ENCODE measurements at regions not wholly inside any gene's neighbourhood (a gene's known extent, or its start where the extent isn't known, plus 50 kb on each side); places are given as distances from the start of the nearest gene placed in this dataset.

DNA sequence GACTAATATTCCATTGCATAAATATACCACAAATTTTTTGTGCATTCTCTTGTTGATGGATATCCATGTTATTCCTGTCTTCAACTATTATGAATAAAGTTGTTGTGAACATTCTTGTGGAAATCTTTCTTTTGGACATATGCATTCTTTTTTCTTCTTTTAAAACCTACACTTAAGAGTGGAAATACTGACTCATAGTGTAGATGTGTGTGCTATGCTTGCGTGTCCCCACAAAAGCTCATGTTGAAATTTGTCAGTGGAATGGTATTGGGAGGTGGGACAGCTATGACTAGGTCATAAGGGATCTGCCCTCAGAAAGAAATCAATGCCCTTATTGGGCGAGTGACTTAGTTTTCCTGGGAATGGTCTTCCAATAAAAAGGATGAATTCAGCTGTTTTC is 203.6 kb upstream of the PRSS58 start (continued):
- TF ChIP-seq, protein P1, sequence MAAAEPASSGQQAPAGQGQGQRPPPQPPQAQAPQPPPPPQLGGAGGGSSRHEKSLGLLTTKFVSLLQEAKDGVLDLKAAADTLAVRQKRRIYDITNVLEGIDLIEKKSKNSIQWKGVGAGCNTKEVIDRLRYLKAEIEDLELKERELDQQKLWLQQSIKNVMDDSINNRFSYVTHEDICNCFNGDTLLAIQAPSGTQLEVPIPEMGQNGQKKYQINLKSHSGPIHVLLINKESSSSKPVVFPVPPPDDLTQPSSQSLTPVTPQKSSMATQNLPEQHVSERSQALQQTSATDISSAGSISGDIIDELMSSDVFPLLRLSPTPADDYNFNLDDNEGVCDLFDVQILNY (CRISPR knock-in tag; IDR thresholded peaks at IDR 0.05) = no peak
- TF ChIP-seq TP53 (CRISPR knock-in tag; IDR thresholded peaks at IDR 0.05) = no peak
- no peak for TF ChIP-seq HMGA2 (CRISPR knock-in tag; IDR thresholded peaks at IDR 0.05)
- TF ChIP-seq ZNF423 (CRISPR knock-in tag; IDR thresholded peaks at IDR 0.05) = no peak
- TF ChIP-seq, protein P2, sequence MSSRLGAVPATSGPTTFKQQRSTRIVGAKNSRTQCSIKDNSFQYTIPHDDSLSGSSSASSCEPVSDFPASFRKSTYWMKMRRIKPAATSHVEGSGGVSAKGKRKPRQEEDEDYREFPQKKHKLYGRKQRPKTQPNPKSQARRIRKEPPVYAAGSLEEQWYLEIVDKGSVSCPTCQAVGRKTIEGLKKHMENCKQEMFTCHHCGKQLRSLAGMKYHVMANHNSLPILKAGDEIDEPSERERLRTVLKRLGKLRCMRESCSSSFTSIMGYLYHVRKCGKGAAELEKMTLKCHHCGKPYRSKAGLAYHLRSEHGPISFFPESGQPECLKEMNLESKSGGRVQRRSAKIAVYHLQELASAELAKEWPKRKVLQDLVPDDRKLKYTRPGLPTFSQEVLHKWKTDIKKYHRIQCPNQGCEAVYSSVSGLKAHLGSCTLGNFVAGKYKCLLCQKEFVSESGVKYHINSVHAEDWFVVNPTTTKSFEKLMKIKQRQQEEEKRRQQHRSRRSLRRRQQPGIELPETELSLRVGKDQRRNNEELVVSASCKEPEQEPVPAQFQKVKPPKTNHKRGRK (CRISPR knock-in tag; IDR thresholded peaks at IDR 0.05; ENCODE audit: borderline replicate concordance) = no peak
- TF ChIP-seq, protein P3, sequence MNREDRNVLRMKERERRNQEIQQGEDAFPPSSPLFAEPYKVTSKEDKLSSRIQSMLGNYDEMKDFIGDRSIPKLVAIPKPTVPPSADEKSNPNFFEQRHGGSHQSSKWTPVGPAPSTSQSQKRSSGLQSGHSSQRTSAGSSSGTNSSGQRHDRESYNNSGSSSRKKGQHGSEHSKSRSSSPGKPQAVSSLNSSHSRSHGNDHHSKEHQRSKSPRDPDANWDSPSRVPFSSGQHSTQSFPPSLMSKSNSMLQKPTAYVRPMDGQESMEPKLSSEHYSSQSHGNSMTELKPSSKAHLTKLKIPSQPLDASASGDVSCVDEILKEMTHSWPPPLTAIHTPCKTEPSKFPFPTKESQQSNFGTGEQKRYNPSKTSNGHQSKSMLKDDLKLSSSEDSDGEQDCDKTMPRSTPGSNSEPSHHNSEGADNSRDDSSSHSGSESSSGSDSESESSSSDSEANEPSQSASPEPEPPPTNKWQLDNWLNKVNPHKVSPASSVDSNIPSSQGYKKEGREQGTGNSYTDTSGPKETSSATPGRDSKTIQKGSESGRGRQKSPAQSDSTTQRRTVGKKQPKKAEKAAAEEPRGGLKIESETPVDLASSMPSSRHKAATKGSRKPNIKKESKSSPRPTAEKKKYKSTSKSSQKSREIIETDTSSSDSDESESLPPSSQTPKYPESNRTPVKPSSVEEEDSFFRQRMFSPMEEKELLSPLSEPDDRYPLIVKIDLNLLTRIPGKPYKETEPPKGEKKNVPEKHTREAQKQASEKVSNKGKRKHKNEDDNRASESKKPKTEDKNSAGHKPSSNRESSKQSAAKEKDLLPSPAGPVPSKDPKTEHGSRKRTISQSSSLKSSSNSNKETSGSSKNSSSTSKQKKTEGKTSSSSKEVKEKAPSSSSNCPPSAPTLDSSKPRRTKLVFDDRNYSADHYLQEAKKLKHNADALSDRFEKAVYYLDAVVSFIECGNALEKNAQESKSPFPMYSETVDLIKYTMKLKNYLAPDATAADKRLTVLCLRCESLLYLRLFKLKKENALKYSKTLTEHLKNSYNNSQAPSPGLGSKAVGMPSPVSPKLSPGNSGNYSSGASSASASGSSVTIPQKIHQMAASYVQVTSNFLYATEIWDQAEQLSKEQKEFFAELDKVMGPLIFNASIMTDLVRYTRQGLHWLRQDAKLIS (CRISPR knock-in tag; IDR thresholded peaks at IDR 0.05; ENCODE audit: borderline replicate concordance) = no peak
- TF ChIP-seq, protein P4, sequence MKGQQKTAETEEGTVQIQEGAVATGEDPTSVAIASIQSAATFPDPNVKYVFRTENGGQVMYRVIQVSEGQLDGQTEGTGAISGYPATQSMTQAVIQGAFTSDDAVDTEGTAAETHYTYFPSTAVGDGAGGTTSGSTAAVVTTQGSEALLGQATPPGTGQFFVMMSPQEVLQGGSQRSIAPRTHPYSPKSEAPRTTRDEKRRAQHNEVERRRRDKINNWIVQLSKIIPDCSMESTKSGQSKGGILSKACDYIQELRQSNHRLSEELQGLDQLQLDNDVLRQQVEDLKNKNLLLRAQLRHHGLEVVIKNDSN (CRISPR knock-in tag; IDR thresholded peaks at IDR 0.05) = no peak
- TF ChIP-seq NR2C2 (CRISPR knock-in tag; IDR thresholded peaks at IDR 0.05) = no peak
- TF ChIP-seq, protein P5, sequence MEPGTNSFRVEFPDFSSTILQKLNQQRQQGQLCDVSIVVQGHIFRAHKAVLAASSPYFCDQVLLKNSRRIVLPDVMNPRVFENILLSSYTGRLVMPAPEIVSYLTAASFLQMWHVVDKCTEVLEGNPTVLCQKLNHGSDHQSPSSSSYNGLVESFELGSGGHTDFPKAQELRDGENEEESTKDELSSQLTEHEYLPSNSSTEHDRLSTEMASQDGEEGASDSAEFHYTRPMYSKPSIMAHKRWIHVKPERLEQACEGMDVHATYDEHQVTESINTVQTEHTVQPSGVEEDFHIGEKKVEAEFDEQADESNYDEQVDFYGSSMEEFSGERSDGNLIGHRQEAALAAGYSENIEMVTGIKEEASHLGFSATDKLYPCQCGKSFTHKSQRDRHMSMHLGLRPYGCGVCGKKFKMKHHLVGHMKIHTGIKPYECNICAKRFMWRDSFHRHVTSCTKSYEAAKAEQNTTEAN (CRISPR knock-in tag; IDR thresholded peaks at IDR 0.05) = no peak
- TF ChIP-seq ZNF396 (CRISPR knock-in tag; IDR thresholded peaks at IDR 0.05; ENCODE audit: borderline replicate concordance) = no peak
- TF ChIP-seq, protein P6, sequence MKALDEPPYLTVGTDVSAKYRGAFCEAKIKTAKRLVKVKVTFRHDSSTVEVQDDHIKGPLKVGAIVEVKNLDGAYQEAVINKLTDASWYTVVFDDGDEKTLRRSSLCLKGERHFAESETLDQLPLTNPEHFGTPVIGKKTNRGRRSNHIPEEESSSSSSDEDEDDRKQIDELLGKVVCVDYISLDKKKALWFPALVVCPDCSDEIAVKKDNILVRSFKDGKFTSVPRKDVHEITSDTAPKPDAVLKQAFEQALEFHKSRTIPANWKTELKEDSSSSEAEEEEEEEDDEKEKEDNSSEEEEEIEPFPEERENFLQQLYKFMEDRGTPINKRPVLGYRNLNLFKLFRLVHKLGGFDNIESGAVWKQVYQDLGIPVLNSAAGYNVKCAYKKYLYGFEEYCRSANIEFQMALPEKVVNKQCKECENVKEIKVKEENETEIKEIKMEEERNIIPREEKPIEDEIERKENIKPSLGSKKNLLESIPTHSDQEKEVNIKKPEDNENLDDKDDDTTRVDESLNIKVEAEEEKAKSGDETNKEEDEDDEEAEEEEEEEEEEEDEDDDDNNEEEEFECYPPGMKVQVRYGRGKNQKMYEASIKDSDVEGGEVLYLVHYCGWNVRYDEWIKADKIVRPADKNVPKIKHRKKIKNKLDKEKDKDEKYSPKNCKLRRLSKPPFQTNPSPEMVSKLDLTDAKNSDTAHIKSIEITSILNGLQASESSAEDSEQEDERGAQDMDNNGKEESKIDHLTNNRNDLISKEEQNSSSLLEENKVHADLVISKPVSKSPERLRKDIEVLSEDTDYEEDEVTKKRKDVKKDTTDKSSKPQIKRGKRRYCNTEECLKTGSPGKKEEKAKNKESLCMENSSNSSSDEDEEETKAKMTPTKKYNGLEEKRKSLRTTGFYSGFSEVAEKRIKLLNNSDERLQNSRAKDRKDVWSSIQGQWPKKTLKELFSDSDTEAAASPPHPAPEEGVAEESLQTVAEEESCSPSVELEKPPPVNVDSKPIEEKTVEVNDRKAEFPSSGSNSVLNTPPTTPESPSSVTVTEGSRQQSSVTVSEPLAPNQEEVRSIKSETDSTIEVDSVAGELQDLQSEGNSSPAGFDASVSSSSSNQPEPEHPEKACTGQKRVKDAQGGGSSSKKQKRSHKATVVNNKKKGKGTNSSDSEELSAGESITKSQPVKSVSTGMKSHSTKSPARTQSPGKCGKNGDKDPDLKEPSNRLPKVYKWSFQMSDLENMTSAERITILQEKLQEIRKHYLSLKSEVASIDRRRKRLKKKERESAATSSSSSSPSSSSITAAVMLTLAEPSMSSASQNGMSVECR (CRISPR knock-in tag; IDR thresholded peaks at IDR 0.05; ENCODE audit: borderline replicate concordance) = no peak
- TF ChIP-seq, protein P7, sequence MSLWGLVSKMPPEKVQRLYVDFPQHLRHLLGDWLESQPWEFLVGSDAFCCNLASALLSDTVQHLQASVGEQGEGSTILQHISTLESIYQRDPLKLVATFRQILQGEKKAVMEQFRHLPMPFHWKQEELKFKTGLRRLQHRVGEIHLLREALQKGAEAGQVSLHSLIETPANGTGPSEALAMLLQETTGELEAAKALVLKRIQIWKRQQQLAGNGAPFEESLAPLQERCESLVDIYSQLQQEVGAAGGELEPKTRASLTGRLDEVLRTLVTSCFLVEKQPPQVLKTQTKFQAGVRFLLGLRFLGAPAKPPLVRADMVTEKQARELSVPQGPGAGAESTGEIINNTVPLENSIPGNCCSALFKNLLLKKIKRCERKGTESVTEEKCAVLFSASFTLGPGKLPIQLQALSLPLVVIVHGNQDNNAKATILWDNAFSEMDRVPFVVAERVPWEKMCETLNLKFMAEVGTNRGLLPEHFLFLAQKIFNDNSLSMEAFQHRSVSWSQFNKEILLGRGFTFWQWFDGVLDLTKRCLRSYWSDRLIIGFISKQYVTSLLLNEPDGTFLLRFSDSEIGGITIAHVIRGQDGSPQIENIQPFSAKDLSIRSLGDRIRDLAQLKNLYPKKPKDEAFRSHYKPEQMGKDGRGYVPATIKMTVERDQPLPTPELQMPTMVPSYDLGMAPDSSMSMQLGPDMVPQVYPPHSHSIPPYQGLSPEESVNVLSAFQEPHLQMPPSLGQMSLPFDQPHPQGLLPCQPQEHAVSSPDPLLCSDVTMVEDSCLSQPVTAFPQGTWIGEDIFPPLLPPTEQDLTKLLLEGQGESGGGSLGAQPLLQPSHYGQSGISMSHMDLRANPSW (CRISPR knock-in tag; conservative IDR thresholded peaks at IDR 0.05; ENCODE audit: low read depth) = no peak
